WTC11 (cell line): ENCODE measurements at regions not wholly inside any gene's neighbourhood (a gene's known extent, or its start where the extent isn't known, plus 50 kb on each side); places are given as distances from the start of the nearest gene placed in this dataset.

Experiments
- ATAC-seq: fragments of 200-7000 bp; cut with Tn5 transposase; 2 replicates; pipeline ENCODE4 v1.10.0; 2021; ENCODE audit warnings: mild to moderate bottlenecking, moderate library complexity
- CTCF ChIA-PET: fragments of 300-600 bp; sonication (Branson Sonifier 250); formaldehyde crosslinking; loops from one replicate; lab custom pipeline; 2021; ENCODE audit warnings: antibody characterized with exemption; lab: Charles Lee
- POLR2A ChIA-PET: fragments of 350-600 bp; sonication (Branson Sonifier 250); formaldehyde crosslinking; loops from one replicate; lab custom pipeline; 2021; ENCODE audit warnings: antibody characterized with exemption; lab: Charles Lee
- DNase-seq: peaks from one replicate; pipeline ENCODE4 v3.0.0; 2021; ENCODE audit warnings: low spot score
- H3K27ac Mint-ChIP-seq: 2 replicates; pipeline ENCODE4 v1.8.0; 2021; ENCODE audit warnings: mixed read lengths
- H3K27me3 Mint-ChIP-seq: 2 replicates; pipeline ENCODE4 v1.8.0; 2021; ENCODE audit warnings: low read depth, mild to moderate bottlenecking, moderate library complexity, mixed read lengths
- H3K36me3 Mint-ChIP-seq: 2 replicates; pipeline ENCODE4 v1.8.0; 2021; ENCODE audit warnings: mixed read lengths
- H3K4me1 Mint-ChIP-seq: 2 replicates; pipeline ENCODE4 v1.8.0; 2022; ENCODE audit warnings: mixed read lengths
- H3K4me3 Mint-ChIP-seq: 2 replicates; pipeline ENCODE4 v1.8.0; 2021; ENCODE audit warnings: mild to moderate bottlenecking, moderate library complexity, mixed read lengths
- H3K9me3 Mint-ChIP-seq: 2 replicates; pipeline ENCODE4 v1.8.0; 2021; ENCODE audit warnings: mixed read lengths
- ETV6 ChIP-seq: sonication (generic); formaldehyde crosslinking; IDR thresholded peaks from 2 replicates; pipeline ENCODE4 v1.8.1; 2022; ENCODE audit warnings: mild to moderate bottlenecking, missing genetic modification reagents
- FOXJ3 ChIP-seq: sonication (generic); formaldehyde crosslinking; IDR thresholded peaks from 2 replicates; pipeline ENCODE4 v1.9.0; 2021; ENCODE audit warnings: missing genetic modification reagents, mild to moderate bottlenecking, borderline replicate concordance
- NR2C2 ChIP-seq: sonication (generic); formaldehyde crosslinking; IDR thresholded peaks from 2 replicates; pipeline ENCODE4 v1.8.0; 2022; ENCODE audit warnings: mild to moderate bottlenecking, missing genetic modification reagents
- RORB ChIP-seq: fragments of 250-450 bp; sonication (Bioruptor Pico); IDR thresholded peaks from 2 replicates; pipeline ENCODE4 v1.9.0; 2021; ENCODE audit warnings: mild to moderate bottlenecking
- SMAD3 ChIP-seq: sonication (generic); formaldehyde crosslinking; IDR thresholded peaks from 2 replicates; pipeline ENCODE4 v1.8.0; 2022; ENCODE audit warnings: missing genetic modification reagents, mild to moderate bottlenecking, borderline replicate concordance
- SOX15 ChIP-seq: fragments of 250-450 bp; sonication (Bioruptor Pico); IDR thresholded peaks from 2 replicates; pipeline ENCODE4 v1.9.0; 2021; ENCODE audit warnings: mild to moderate bottlenecking
- ZNF317 ChIP-seq: sonication (generic); formaldehyde crosslinking; IDR thresholded peaks from 2 replicates; pipeline ENCODE4 v1.8.1; 2023; ENCODE audit warnings: low read depth, mild to moderate bottlenecking, moderate library complexity, missing genetic modification reagents, borderline replicate concordance
- ZNF423 ChIP-seq: fragments of 250-450 bp; sonication (Bioruptor Pico); IDR thresholded peaks from 2 replicates; pipeline ENCODE4 v2.1.2; 2022; ENCODE audit warnings: mild to moderate bottlenecking, moderate library complexity
- TF ChIP-seq, protein P1 (sequence below): sonication (generic); formaldehyde crosslinking; IDR thresholded peaks from 2 replicates; pipeline ENCODE4 v1.8.1; 2022; ENCODE audit warnings: missing genetic modification reagents, borderline replicate concordance
- TF ChIP-seq, protein P2 (sequence below): fragments of 200-600 bp; IDR thresholded peaks from 2 replicates; pipeline ENCODE4 v1.8.0; 2022; ENCODE audit warnings: antibody characterized with exemption
- TF ChIP-seq, protein P3 (sequence below): sonication (generic); formaldehyde crosslinking; IDR thresholded peaks from 2 replicates; pipeline ENCODE4 v1.8.0; 2022; ENCODE audit warnings: mild to moderate bottlenecking, missing genetic modification reagents
- TF ChIP-seq, protein P4 (sequence below): sonication (generic); formaldehyde crosslinking; IDR thresholded peaks from 2 replicates; pipeline ENCODE4 v1.8.0; 2022; ENCODE audit warnings: mild to moderate bottlenecking, missing genetic modification reagents
- TF ChIP-seq, protein P5 (sequence below): fragments of 250-450 bp; sonication (Bioruptor Pico); IDR thresholded peaks from 2 replicates; pipeline ENCODE4 v1.9.0; 2021; ENCODE audit warnings: mild to moderate bottlenecking
- TF ChIP-seq, protein P6 (sequence below): fragments of 250-450 bp; sonication (Bioruptor Pico); IDR thresholded peaks from 2 replicates; pipeline ENCODE4 v1.9.0; 2021; ENCODE audit warnings: mild to moderate bottlenecking
- TF ChIP-seq, protein P7 (sequence below): sonication (generic); formaldehyde crosslinking; IDR thresholded peaks from 2 replicates; pipeline ENCODE4 v1.8.0; 2022; ENCODE audit warnings: missing genetic modification reagents
- TF ChIP-seq, protein P8 (sequence below): fragments of 250-450 bp; sonication (Bioruptor Pico); conservative IDR thresholded peaks from 2 replicates; pipeline ENCODE4 v1.9.0; 2021; ENCODE audit warnings: mild to moderate bottlenecking
- TF ChIP-seq, protein P9 (sequence below): sonication (generic); formaldehyde crosslinking; IDR thresholded peaks from 2 replicates; pipeline ENCODE4 v1.8.1; 2023; ENCODE audit warnings: mild to moderate bottlenecking, moderate library complexity, missing genetic modification reagents
- TF ChIP-seq, protein P10 (sequence below): sonication (generic); formaldehyde crosslinking; IDR thresholded peaks from 2 replicates; pipeline ENCODE4 v1.8.1; 2022; ENCODE audit warnings: mild to moderate bottlenecking, moderate library complexity, missing genetic modification reagents

DNA sequence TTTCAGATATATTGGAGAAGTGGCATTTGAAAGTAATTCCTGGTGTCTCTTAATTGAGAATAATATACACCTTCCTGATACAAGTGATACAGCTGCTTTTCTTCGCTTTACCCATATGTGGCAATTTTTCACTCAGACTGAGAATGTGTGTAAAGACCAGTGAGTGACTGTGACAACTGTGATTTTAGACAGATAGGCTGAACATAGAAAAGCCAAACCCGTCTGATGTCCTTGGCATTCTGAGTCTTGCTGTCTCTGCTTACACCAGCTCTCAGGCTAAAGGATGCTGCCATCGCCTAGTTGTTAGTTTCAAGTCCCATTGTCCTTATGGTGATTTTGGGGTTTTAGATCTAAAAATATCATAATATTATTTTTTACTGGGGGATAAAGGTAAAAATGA lies 492.6 kb downstream of the RFC3 start:
- Mint-ChIP-seq H3K4me1 (no peaks in the 10 kb centered on the region), H3K27ac (no peak overlapping the region), H3K27me3 (no peaks in the 10 kb centered on the region)
- TF ChIP-seq, protein P1, sequence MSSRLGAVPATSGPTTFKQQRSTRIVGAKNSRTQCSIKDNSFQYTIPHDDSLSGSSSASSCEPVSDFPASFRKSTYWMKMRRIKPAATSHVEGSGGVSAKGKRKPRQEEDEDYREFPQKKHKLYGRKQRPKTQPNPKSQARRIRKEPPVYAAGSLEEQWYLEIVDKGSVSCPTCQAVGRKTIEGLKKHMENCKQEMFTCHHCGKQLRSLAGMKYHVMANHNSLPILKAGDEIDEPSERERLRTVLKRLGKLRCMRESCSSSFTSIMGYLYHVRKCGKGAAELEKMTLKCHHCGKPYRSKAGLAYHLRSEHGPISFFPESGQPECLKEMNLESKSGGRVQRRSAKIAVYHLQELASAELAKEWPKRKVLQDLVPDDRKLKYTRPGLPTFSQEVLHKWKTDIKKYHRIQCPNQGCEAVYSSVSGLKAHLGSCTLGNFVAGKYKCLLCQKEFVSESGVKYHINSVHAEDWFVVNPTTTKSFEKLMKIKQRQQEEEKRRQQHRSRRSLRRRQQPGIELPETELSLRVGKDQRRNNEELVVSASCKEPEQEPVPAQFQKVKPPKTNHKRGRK, result no peak
- TF ChIP-seq, protein P2, sequence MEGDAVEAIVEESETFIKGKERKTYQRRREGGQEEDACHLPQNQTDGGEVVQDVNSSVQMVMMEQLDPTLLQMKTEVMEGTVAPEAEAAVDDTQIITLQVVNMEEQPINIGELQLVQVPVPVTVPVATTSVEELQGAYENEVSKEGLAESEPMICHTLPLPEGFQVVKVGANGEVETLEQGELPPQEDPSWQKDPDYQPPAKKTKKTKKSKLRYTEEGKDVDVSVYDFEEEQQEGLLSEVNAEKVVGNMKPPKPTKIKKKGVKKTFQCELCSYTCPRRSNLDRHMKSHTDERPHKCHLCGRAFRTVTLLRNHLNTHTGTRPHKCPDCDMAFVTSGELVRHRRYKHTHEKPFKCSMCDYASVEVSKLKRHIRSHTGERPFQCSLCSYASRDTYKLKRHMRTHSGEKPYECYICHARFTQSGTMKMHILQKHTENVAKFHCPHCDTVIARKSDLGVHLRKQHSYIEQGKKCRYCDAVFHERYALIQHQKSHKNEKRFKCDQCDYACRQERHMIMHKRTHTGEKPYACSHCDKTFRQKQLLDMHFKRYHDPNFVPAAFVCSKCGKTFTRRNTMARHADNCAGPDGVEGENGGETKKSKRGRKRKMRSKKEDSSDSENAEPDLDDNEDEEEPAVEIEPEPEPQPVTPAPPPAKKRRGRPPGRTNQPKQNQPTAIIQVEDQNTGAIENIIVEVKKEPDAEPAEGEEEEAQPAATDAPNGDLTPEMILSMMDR, result no peak
- TF ChIP-seq, protein P3, sequence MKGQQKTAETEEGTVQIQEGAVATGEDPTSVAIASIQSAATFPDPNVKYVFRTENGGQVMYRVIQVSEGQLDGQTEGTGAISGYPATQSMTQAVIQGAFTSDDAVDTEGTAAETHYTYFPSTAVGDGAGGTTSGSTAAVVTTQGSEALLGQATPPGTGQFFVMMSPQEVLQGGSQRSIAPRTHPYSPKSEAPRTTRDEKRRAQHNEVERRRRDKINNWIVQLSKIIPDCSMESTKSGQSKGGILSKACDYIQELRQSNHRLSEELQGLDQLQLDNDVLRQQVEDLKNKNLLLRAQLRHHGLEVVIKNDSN (CRISPR knock-in tag), result no peak
- TF ChIP-seq, protein P4, sequence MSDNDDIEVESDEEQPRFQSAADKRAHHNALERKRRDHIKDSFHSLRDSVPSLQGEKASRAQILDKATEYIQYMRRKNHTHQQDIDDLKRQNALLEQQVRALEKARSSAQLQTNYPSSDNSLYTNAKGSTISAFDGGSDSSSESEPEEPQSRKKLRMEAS (CRISPR knock-in tag), result no peak
- TF ChIP-seq, protein P5, sequence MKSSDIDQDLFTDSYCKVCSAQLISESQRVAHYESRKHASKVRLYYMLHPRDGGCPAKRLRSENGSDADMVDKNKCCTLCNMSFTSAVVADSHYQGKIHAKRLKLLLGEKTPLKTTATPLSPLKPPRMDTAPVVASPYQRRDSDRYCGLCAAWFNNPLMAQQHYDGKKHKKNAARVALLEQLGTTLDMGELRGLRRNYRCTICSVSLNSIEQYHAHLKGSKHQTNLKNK (CRISPR knock-in tag), result no peak
- TF ChIP-seq ZNF423 (CRISPR knock-in tag) (no peak), SMAD3 (no peak), RORB (CRISPR knock-in tag) (no peak), FOXJ3 (no peak), ZNF317 (CRISPR knock-in tag) (no peak), NR2C2 (no peak), ETV6 (no peak), SOX15 (CRISPR knock-in tag) (no peak)
- TF ChIP-seq, protein P6, sequence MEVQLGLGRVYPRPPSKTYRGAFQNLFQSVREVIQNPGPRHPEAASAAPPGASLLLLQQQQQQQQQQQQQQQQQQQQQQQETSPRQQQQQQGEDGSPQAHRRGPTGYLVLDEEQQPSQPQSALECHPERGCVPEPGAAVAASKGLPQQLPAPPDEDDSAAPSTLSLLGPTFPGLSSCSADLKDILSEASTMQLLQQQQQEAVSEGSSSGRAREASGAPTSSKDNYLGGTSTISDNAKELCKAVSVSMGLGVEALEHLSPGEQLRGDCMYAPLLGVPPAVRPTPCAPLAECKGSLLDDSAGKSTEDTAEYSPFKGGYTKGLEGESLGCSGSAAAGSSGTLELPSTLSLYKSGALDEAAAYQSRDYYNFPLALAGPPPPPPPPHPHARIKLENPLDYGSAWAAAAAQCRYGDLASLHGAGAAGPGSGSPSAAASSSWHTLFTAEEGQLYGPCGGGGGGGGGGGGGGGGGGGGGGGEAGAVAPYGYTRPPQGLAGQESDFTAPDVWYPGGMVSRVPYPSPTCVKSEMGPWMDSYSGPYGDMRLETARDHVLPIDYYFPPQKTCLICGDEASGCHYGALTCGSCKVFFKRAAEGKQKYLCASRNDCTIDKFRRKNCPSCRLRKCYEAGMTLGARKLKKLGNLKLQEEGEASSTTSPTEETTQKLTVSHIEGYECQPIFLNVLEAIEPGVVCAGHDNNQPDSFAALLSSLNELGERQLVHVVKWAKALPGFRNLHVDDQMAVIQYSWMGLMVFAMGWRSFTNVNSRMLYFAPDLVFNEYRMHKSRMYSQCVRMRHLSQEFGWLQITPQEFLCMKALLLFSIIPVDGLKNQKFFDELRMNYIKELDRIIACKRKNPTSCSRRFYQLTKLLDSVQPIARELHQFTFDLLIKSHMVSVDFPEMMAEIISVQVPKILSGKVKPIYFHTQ (CRISPR knock-in tag), result no peak
- TF ChIP-seq, protein P7, sequence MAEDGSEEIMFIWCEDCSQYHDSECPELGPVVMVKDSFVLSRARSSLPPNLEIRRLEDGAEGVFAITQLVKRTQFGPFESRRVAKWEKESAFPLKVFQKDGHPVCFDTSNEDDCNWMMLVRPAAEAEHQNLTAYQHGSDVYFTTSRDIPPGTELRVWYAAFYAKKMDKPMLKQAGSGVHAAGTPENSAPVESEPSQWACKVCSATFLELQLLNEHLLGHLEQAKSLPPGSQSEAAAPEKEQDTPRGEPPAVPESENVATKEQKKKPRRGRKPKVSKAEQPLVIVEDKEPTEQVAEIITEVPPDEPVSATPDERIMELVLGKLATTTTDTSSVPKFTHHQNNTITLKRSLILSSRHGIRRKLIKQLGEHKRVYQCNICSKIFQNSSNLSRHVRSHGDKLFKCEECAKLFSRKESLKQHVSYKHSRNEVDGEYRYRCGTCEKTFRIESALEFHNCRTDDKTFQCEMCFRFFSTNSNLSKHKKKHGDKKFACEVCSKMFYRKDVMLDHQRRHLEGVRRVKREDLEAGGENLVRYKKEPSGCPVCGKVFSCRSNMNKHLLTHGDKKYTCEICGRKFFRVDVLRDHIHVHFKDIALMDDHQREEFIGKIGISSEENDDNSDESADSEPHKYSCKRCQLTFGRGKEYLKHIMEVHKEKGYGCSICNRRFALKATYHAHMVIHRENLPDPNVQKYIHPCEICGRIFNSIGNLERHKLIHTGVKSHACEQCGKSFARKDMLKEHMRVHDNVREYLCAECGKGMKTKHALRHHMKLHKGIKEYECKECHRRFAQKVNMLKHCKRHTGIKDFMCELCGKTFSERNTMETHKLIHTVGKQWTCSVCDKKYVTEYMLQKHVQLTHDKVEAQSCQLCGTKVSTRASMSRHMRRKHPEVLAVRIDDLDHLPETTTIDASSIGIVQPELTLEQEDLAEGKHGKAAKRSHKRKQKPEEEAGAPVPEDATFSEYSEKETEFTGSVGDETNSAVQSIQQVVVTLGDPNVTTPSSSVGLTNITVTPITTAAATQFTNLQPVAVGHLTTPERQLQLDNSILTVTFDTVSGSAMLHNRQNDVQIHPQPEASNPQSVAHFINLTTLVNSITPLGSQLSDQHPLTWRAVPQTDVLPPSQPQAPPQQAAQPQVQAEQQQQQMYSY (CRISPR knock-in tag), result no peak
- TF ChIP-seq, protein P8, sequence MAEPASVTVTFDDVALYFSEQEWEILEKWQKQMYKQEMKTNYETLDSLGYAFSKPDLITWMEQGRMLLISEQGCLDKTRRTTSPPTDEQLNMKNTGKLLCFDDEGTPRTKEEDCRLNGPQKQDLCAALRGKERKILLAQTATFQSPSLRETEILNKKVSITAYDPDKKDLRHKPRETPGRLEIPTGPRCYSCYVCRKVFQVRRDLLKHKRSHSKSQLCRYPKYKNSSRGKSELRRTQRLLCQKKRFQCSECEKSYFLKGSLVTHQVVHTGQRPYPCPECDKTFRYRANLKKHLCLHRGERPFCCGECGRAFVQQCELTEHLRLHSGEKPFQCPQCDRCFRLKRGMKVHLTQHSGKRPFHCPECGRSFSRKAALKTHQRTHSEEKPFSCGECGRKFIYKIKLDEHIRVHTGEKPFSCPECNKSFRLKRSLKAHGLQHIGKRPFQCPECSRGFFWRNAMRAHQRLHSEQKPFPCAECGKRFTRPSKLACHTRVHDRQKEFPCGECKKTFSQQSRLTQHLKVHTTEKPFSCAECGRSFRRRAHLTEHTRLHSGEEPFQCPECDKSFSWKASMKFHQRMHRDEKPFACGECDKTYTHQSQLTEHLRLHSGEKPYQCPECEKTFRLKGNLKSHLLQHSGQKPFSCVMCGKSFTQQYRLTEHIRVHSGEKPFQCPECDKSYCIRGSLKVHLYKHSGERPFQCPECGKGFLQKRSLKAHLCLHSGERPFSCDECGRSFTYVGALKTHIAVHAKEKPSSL, result no peak
- TF ChIP-seq, protein P9, sequence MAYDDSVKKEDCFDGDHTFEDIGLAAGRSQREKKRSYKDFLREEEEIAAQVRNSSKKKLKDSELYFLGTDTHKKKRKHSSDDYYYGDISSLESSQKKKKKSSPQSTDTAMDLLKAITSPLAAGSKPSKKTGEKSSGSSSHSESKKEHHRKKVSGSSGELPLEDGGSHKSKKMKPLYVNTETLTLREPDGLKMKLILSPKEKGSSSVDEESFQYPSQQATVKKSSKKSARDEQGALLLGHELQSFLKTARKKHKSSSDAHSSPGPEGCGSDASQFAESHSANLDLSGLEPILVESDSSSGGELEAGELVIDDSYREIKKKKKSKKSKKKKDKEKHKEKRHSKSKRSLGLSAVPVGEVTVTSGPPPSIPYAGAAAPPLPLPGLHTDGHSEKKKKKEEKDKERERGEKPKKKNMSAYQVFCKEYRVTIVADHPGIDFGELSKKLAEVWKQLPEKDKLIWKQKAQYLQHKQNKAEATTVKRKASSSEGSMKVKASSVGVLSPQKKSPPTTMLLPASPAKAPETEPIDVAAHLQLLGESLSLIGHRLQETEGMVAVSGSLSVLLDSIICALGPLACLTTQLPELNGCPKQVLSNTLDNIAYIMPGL (CRISPR knock-in tag), result no peak
- TF ChIP-seq, protein P10, sequence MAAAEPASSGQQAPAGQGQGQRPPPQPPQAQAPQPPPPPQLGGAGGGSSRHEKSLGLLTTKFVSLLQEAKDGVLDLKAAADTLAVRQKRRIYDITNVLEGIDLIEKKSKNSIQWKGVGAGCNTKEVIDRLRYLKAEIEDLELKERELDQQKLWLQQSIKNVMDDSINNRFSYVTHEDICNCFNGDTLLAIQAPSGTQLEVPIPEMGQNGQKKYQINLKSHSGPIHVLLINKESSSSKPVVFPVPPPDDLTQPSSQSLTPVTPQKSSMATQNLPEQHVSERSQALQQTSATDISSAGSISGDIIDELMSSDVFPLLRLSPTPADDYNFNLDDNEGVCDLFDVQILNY (CRISPR knock-in tag), result no peak
- TF ChIP-seq, all 79 proteins: peak for 0
- ChIA-PET CTCF (interaction anchor here (0.5 kb wide), 1 partner anchor 584 kb away, joined by 3 read pairs; no protein-coding TSS in a partner anchor), POLR2A (no interaction called here)
- no peaks in the 10 kb centered on the region for H3K36me3 Mint-ChIP-seq
- ATAC-seq (no peak), DNase-seq (no peak)
- H3K4me3 Mint-ChIP-seq, result no peak overlapping the region
- H3K9me3 Mint-ChIP-seq, result peaks cover 10% of the 10 kb centered on the region; the same call in 1 of the 2 replicates
